Activated CD8-positive, alpha-beta memory T cell treated with anti-CD3 and anti-CD28 coated beads for 48 hours (primary cell): ENCODE measurements at regions not wholly inside any gene's neighbourhood (a gene's known extent, or its start where the extent isn't known, plus 50 kb on each side); places are given as distances from the start of the nearest gene placed in this dataset.

Source experiments
- DNase-seq, 3 experiments: peaks; one replicate each; pipeline ENCODE4 v3.0.0-alpha.2; 2020; ENCODE audit warnings: low read depth in 2 of 3, low spot score in 2 of 3

- DNase-seq = no peak
These were observed 98.4 kb upstream of the PAPOLG start for GRCh38 chr2:60657673-60658072.

DNA sequence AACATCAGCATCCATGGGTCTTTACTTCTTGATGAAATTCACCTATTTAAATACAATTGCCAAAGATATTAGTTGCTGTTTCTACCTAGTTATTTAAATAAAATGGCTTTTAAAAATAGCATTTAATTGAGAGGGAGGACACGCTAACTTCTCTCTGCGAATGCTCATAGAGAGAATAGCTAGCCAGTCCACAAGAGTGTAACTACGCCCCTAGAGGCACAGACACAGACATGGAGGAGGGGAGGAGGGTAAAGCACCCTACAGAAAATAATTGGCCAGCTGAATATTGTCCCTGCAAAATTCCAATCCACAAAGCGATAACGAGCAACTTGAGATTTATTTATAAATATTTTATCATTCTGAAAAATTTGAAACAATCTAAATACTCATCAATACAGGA lies 97.0 kb upstream of the PAPOLG start:
- DNase-seq = no peak

DNA sequence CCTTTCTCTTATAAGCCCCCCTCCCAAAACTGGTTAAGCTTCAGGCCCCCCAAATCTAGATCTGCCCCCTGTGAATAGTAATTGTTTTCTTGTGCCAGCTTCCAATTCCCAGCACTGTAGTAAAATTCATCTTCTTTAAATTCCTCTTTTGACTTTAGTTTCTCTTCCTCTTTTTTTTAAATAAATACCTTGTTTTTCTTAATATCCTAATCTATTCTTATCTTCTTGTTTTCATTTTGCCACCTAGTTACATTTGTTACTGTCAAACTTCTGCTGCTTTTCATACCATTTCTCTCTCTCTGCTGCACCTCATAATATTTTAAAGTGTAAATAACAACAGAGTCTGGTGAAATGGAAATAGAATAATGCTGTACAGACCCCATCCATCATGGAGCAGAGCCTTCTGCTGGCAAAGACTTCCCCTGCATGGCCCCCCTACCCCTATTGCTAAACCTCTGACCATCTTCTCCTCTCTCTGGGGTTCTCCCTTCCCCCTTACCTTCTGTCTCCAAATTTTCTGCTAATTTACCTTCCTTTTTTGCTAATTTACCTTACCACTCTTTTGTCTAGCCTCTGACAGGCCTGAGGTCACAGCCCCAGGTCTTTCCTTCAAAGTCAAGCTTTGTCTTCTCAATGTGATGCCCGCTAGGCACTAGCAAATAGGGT lies 94.9 kb upstream of the PAPOLG start:
- no peak for DNase-seq

GRCh38 chr2:60662781-60663180 lies 93.3 kb upstream of the PAPOLG start:
- DNase-seq = no peak

- no peak for DNase-seq
These were observed 84.1 kb upstream of the PAPOLG start for GRCh38 chr2:60671966-60672365.

GRCh38 chr2:60674524-60675165 lies 81.4 kb upstream of the PAPOLG start:
- peak; percentile 46 to 72 (median 72) for DNase-seq

DNA sequence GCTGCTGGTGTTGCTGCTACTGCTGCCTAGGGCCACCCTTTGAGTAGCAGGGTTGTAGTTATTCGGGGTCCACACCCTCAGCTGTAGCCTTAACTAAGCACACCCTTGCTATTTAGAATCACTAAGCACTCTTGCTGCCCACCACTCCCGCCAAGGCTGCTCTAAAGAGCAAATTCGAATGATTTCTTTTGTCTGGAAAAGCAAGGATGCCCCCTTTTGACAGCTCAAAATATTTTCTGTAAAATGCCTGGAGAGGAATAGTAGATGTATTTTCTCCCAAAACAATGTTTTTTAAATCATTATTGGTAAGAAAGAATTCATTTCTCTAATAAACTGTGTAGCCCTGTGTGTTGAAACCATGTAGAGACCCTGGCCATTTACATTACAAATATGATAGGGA lies 80.8 kb upstream of the PAPOLG start:
- DNase-seq = no peak

DNA sequence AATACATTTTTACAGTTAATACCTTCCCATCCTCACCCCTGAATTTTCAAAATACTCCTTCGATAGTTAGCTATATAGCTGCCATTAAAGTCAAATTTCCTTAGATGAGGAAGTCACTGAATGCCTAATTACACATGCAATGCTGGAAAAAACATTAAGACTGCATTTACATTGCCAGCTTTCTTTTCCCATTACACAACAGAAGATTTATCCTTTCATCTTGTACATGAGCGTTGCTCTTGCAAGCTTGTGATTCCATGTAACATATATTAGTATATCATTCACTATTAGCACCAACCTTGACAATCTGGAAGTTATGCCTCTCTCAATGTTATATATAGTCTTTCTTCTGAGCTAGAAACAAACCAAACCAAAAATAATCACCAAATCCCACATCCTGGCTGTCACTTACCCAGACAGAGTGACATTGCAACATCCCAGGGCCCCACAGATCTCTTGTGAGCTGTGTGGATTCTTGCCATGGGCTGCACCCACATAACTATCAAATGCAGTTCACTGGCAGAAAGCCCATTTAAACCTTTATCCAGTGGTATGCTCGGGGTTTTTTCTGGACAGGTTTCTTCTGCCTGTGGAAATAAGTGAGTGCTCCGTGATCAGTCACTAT lies 79.2 kb upstream of the PAPOLG start:
- DNase-seq = no peak

DNA sequence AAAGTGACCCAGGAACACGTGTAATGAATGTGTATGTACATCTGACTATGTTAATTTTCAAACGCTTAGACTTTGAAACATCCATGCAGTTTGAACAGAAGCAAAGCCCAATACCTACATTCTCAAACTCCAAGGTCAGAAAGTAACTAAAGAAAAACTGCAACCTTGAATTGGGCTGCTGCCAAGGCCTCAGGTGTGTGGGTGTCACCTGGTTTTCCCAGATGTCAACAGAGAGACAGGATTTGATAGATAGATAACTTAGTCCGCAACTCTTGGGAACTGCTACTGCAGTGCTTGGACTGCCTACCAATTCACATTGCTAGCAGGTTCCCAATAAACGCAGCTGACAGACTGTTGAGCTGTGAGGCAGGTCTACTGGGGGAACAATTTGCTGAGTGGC lies 78.7 kb upstream of the PAPOLG start:
- DNase-seq = no peak

GRCh38 chr2:60678551-60678950 lies 77.5 kb upstream of the PAPOLG start:
- no peak for DNase-seq

- no peak for DNase-seq
These were observed 76.9 kb upstream of the PAPOLG start for GRCh38 chr2:60679036-60679780.

GRCh38 chr2:60693551-60693950 lies 62.5 kb upstream of the PAPOLG start:
- no peak for DNase-seq

- no peak for DNase-seq
These were observed 60.3 kb upstream of the PAPOLG start for GRCh38 chr2:60695793-60696192.

- DNase-seq = no peak
These were observed 56.5 kb upstream of the PAPOLG start for GRCh38 chr2:60699617-60700016.

DNA sequence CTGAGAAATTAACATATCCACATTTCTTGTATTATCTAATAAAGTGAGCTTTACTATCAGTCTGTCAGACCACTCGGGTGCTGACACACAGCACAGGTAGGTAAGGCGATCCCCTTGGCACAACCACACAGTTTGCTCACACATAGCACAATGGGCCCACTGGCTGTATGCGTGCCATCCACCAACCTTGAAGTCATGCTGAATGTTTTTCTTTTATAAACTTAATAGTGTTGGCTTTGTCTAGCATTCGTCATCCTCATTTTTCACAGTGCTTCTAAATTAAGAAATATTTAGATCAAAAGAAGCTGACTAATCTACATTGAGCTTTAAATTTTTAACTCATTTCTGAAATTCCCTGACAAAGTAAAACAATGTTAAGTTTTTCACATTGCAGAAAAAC lies 50.0 kb upstream of the PAPOLG start:
- DNase-seq = no peak
